GM12892 (cell line): ENCODE measurements at regions not wholly inside any gene's neighbourhood (a gene's known extent, or its start where the extent isn't known, plus 50 kb on each side); places are given as distances from the start of the nearest gene placed in this dataset.

Source experiments
- POLR2A ChIP-seq: IDR thresholded peaks from 2 replicates; pipeline ENCODE4 v1.6.1; 2011; ENCODE audit warnings: low read depth, low read length, control low read depth
- POLR2AphosphoS5 ChIP-seq: IDR thresholded peaks from 2 replicates; pipeline ENCODE4 v1.6.1; 2011; ENCODE audit warnings: low read depth, low read length, control low read depth
- TAF1 ChIP-seq: IDR thresholded peaks from 2 replicates; pipeline ENCODE4 v1.6.1; 2011; ENCODE audit warnings: low read depth, mild to moderate bottlenecking, control low read depth, low read length, borderline replicate concordance

- TF ChIP-seq TAF1 (no peak), POLR2AphosphoS5 (no peak), POLR2A (no peak)
Observed at GRCh38 chr9:80522465-80522864, 950.7 kb downstream of the TLE4 start.
